Prostate gland (tissue), 2 donors: ENCODE measurements at regions not wholly inside any gene's neighbourhood (a gene's known extent, or its start where the extent isn't known, plus 50 kb on each side); places are given as distances from the start of the nearest gene placed in this dataset.

Source experiments
- DNase-seq: peaks from one replicate; pipeline ENCODE4 v3.0.0-alpha.2; 2019; ENCODE audit warnings: low spot score
- H3K27ac ChIP-seq, 2 donors: fragments of 200-600 bp; sonication (generic); 2 replicates each; pipeline ENCODE4 v1.5.1; 2017 to 2019
- H3K27me3 ChIP-seq: fragments of 200-600 bp; sonication (generic); replicated peaks from 2 replicates; pipeline ENCODE4 v1.5.1; 2019; ENCODE audit not compliant: insufficient read depth
- H3K36me3 ChIP-seq, 2 donors: fragments of 200-600 bp; sonication (generic); 1 replicate in 1 of 2; 2 replicates in 1 of 2; pipeline versions ENCODE4 v1.5.1 to v1.8.1; 2017 to 2019
- H3K4me1 ChIP-seq: fragments of 200-600 bp; sonication (generic); replicated peaks from 2 replicates; pipeline ENCODE4 v1.5.1; 2019
- H3K4me3 ChIP-seq, 2 donors: fragments of 200-600 bp; sonication (generic); 2 replicates each; pipeline ENCODE4 v1.5.1; 2017 to 2019
- H3K9me3 ChIP-seq: fragments of 200-600 bp; sonication (generic); 2 replicates; pipeline ENCODE4 v1.5.1; 2017
- CTCF ChIP-seq, 4 experiments: fragments of 200-600 bp in 2 of 4; fragments of 450-650 bp in 2 of 4; sonication (generic) in 2 of 4; IDR thresholded peaks; 1 replicate in 3 of 4; 2 replicates in 1 of 4; pipeline ENCODE4 v1.5.1; 2016 to 2019; ENCODE audit warnings: antibody characterized with exemption in 4 of 4, mild to moderate bottlenecking in 2 of 4, moderate library complexity in 2 of 4
- POLR2A ChIP-seq: fragments of 450-650 bp; IDR thresholded peaks from one replicate; pipeline ENCODE4 v1.6.1; 2016; ENCODE audit warnings: antibody characterized with exemption, mild to moderate bottlenecking
- POLR2AphosphoS5 ChIP-seq: sonication (generic); formaldehyde crosslinking; IDR thresholded peaks from one replicate; pipeline ENCODE4 v1.6.1; 2017; ENCODE audit warnings: antibody characterized with exemption
- WGBS: methylation state at CpG from one replicate; pipeline ENCODE4 v1.1.5; 2018; 5-methylcytosine and 5-hydroxymethylcytosine counted together
- intact Hi-C: fragments of 100-400 bp; cut with DNase I; formaldehyde crosslinking; loops from one replicate; pipeline ENCODE4 v1.14.2; 2022

- no peak for DNase-seq
- Histone ChIP-seq H3K36me3 (no peaks in the 10 kb centered on the region), H3K4me1 (no peaks in the 10 kb centered on the region), H3K27me3 (no peaks in the 10 kb centered on the region), H3K27ac (no peak overlapping the region), H3K9me3 (no peaks in the 10 kb centered on the region), H3K4me3 (no peak overlapping the region)
- TF ChIP-seq POLR2A = no peak
- no peak for TF ChIP-seq CTCF (IDR thresholded peaks at IDR 0.05)
- TF ChIP-seq POLR2AphosphoS5 = no peak
- WGBS = 80% methylated on average over 8 of the region's 8 CpGs
- intact Hi-C loops = no loop called here
Measured at GRCh38 chr1:47515164-47515789, 77.4 kb downstream of the FOXD2 start.

GRCh38 chr1:47517946-47518345 lies 80.1 kb downstream of the FOXD2 start:
- H3K36me3 ChIP-seq = no peaks in the 10 kb centered on the region
- WGBS = 96% methylated on average over 2 of the region's 2 CpGs
- intact Hi-C loops = no loop called here
- DNase-seq = no peak
- no peaks in the 10 kb centered on the region for H3K27me3 ChIP-seq
- no peaks in the 10 kb centered on the region for H3K4me1 ChIP-seq
- no peak overlapping the region for H3K27ac ChIP-seq
- H3K9me3 ChIP-seq = no peaks in the 10 kb centered on the region
- TF ChIP-seq POLR2AphosphoS5 (no peak), POLR2A (no peak), CTCF (IDR thresholded peaks at IDR 0.05) (no peak)
- H3K4me3 ChIP-seq = no peak overlapping the region

- H3K9me3 ChIP-seq = no peaks in the 10 kb centered on the region
- H3K36me3 ChIP-seq = no peaks in the 10 kb centered on the region
- H3K4me1 ChIP-seq = no peaks in the 10 kb centered on the region
- H3K27ac ChIP-seq = no peak overlapping the region
- no peak overlapping the region for H3K4me3 ChIP-seq
- no peak for TF ChIP-seq POLR2AphosphoS5
- no peak for TF ChIP-seq POLR2A
- TF ChIP-seq CTCF (IDR thresholded peaks at IDR 0.05) = no peak
- no peak for DNase-seq
- 87% methylated on average over 4 of the region's 4 CpGs for whole genome bisulfite sequencing
- H3K27me3 ChIP-seq = no peaks in the 10 kb centered on the region
- intact Hi-C loops = no loop called here
Measured at GRCh38 chr1:47519491-47519890, 81.6 kb downstream of the FOXD2 start.

- H3K4me3 ChIP-seq = no peak overlapping the region
- no peak overlapping the region for H3K27ac ChIP-seq
- H3K9me3 ChIP-seq = no peaks in the 10 kb centered on the region
- H3K27me3 ChIP-seq = no peaks in the 10 kb centered on the region
- no peaks in the 10 kb centered on the region for H3K4me1 ChIP-seq
- no peaks in the 10 kb centered on the region for H3K36me3 ChIP-seq
- DNase-seq = no peak
- WGBS = 96% methylated on average over 3 of the region's 3 CpGs
- intact Hi-C loops = no loop called here
- TF ChIP-seq POLR2AphosphoS5 = no peak
- no peak for TF ChIP-seq CTCF (IDR thresholded peaks at IDR 0.05)
- no peak for TF ChIP-seq POLR2A
Measured at GRCh38 chr1:47519971-47520370, 82.1 kb downstream of the FOXD2 start.
